ENCODE measurements at regions not wholly inside any gene's neighbourhood (a gene's known extent, or its start where the extent isn't known, plus 50 kb on each side); places are given as distances from the start of the nearest gene placed in this dataset.

GRCh38 chr2:43034921-43035320, 191.5 kb downstream of the ZFP36L2 start:
- Mint-ChIP-seq H3K4me3 (ENCODE audit: unreplicated experiment) (no peak overlapping the region), H3K27me3 (ENCODE audit: low read depth) (no peaks in the 10 kb centered on the region), H3K27ac (ENCODE audit: unreplicated experiment) (no peak overlapping the region), H3K4me1 (ENCODE audit: low read depth) (peaks cover 22% of the 10 kb centered on the region), H3K36me3 (ENCODE audit: low read depth) (no peaks in the 10 kb centered on the region), H3K9me3 (ENCODE audit: low read depth) (no peaks in the 10 kb centered on the region)
- TF ChIP-seq, protein P1, sequence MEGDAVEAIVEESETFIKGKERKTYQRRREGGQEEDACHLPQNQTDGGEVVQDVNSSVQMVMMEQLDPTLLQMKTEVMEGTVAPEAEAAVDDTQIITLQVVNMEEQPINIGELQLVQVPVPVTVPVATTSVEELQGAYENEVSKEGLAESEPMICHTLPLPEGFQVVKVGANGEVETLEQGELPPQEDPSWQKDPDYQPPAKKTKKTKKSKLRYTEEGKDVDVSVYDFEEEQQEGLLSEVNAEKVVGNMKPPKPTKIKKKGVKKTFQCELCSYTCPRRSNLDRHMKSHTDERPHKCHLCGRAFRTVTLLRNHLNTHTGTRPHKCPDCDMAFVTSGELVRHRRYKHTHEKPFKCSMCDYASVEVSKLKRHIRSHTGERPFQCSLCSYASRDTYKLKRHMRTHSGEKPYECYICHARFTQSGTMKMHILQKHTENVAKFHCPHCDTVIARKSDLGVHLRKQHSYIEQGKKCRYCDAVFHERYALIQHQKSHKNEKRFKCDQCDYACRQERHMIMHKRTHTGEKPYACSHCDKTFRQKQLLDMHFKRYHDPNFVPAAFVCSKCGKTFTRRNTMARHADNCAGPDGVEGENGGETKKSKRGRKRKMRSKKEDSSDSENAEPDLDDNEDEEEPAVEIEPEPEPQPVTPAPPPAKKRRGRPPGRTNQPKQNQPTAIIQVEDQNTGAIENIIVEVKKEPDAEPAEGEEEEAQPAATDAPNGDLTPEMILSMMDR (IDR thresholded peaks at IDR 0.05): no peak
- peak; percentile 44 for DNase-seq (ENCODE audit: low spot score)

GRCh38 chr2:43034242-43034619, 192.2 kb downstream of the ZFP36L2 start:
- peak; percentile 35 for DNase-seq (ENCODE audit: low spot score)
- Mint-ChIP-seq H3K4me3 (ENCODE audit: unreplicated experiment) (no peak overlapping the region), H3K9me3 (ENCODE audit: low read depth) (no peaks in the 10 kb centered on the region), H3K4me1 (ENCODE audit: low read depth) (peaks cover 21% of the 10 kb centered on the region), H3K27me3 (ENCODE audit: low read depth) (no peaks in the 10 kb centered on the region), H3K27ac (ENCODE audit: unreplicated experiment) (no peak overlapping the region), H3K36me3 (ENCODE audit: low read depth) (no peaks in the 10 kb centered on the region)
- TF ChIP-seq, protein P1 (IDR thresholded peaks at IDR 0.05): no peak

DNA sequence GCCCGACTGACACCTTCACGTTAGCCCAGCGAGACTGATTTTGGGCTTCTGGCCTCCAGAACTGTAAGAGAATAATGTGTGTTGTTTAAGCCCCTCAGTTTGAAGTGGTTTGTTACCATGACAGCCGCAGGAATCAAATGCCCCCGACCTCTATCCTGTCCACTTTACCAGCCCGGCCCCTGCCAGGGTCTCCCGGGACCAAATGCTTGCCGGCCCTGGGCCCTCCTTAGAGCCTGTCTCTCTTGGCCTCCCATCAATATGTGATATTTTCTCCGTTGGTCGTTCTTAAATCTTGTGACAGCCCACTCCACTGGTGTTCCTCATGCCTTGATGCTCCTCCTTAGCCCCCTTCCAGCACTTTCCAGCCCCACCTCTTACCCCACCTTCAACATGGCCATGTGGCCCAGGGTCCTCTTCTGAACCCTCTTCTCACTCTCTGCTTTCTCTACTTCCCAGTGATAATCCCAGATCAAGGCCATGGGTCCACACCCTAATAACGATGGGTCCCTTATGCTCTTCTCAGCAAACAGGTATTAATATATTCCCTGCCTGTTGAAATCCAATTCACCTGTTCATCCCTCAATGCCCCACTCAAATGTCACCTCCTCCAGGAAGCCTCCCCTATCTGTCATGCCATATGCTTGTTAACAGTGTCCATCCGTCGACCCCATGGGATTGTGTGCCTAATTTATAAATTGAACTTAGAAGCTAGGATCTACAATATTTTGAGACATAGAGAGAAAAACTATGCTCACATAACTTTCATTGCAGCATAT, 192.8 kb downstream of the ZFP36L2 start:
- Mint-ChIP-seq H3K9me3 (ENCODE audit: low read depth) (no peaks in the 10 kb centered on the region), H3K4me3 (ENCODE audit: unreplicated experiment) (no peak overlapping the region), H3K27ac (ENCODE audit: unreplicated experiment) (no peak overlapping the region), H3K4me1 (ENCODE audit: low read depth) (peaks cover 15% of the 10 kb centered on the region), H3K36me3 (ENCODE audit: low read depth) (no peaks in the 10 kb centered on the region), H3K27me3 (ENCODE audit: low read depth) (no peaks in the 10 kb centered on the region)
- TF ChIP-seq, protein P1 (IDR thresholded peaks at IDR 0.05): no peak
- DNase-seq (ENCODE audit: low spot score): peak; percentile 38

- H3K36me3 Mint-ChIP-seq (ENCODE audit: low read depth): no peaks in the 10 kb centered on the region
- H3K4me3 Mint-ChIP-seq (ENCODE audit: unreplicated experiment): no peak overlapping the region
- no peaks in the 10 kb centered on the region for H3K9me3 Mint-ChIP-seq (ENCODE audit: low read depth)
- TF ChIP-seq, protein P1 (IDR thresholded peaks at IDR 0.05): no peak
- H3K27me3 Mint-ChIP-seq (ENCODE audit: low read depth): no peaks in the 10 kb centered on the region
- H3K27ac Mint-ChIP-seq (ENCODE audit: unreplicated experiment): no peak overlapping the region
- peak; percentile 37 for DNase-seq (ENCODE audit: low spot score)
- H3K4me1 Mint-ChIP-seq (ENCODE audit: low read depth): peaks cover 8% of the 10 kb centered on the region
Measured at GRCh38 chr2:43033016-43033270, 193.5 kb downstream of the ZFP36L2 start.

DNA sequence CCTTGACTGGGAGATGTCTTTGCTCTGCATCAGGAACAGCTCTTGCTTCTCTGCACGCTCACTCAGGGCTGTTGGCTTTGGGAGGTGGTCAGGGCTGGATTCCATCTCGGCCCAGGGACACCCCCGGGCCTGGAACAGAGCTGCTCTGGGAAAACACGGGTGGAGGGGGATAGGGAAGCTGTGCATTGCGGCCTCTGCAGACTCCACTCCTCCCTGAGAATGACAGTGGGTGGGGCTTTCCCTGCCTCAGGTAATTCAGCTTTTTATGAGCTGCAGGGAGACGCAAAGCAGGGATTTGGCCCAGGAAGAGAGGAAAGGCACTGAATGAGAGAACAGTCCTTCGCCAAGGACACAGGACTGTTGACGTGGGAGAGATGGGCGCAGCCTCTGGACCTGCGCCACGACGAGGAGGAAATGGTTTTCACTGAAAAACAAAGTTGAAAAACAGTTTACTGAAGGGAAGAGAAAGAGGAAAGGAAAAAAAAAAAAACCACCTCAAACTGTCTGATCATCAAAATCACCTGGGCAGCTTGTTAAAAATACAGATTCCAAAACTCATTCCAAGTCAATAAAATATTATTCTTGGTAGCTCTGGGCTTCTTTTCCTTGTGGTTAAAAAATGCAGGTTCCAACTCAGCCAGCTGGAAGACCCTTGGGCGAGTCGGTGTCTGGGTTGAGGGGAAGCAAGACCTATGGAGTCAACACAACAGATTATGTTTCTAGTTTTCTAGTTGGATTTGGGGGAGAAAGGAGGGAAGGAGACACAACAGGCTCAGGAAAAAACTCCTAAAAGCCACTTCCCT, 194.0 kb downstream of the ZFP36L2 start:
- Mint-ChIP-seq H3K4me3 (ENCODE audit: unreplicated experiment) (no peak overlapping the region), H3K4me1 (ENCODE audit: low read depth) (peaks cover 6% of the 10 kb centered on the region), H3K9me3 (ENCODE audit: low read depth) (no peaks in the 10 kb centered on the region), H3K27ac (ENCODE audit: unreplicated experiment) (no peak overlapping the region), H3K27me3 (ENCODE audit: low read depth) (no peaks in the 10 kb centered on the region), H3K36me3 (ENCODE audit: low read depth) (no peaks in the 10 kb centered on the region)
- peak; percentile 32 for DNase-seq (ENCODE audit: low spot score)
- TF ChIP-seq, protein P1 (IDR thresholded peaks at IDR 0.05): no peak
